COLO668 (cell line): ENCODE measurements at regions not wholly inside any gene's neighbourhood (a gene's known extent, or its start where the extent isn't known, plus 50 kb on each side); places are given as distances from the start of the nearest gene placed in this dataset.
"Not testable (repeated sequence)": the region's sequence is repeated elsewhere in the genome, so short reads cannot be mapped to it uniquely, and the experiment has no call there.

Source experiments
- DNase-seq: peaks from one replicate; lab custom pipeline; 2025; ENCODE audit not compliant: unreplicated experiment; lab: John Stamatoyannopoulos, UW

GRCh38 chr3:26058901-26059321, 269.0 kb downstream of the OXSM start:
- no peak for DNase-seq

GRCh38 chr3:26061947-26062346, 272.1 kb downstream of the OXSM start:
- no peak for DNase-seq

- no peak for DNase-seq
Measured at GRCh38 chr3:26064297-26064696, 274.4 kb downstream of the OXSM start.

- DNase-seq: no peak
Measured at GRCh38 chr3:26068890-26069289, 279.0 kb downstream of the OXSM start.

- no peak for DNase-seq
Measured at GRCh38 chr3:26070854-26071253, 281.0 kb downstream of the OXSM start.

- DNase-seq: no peak
Measured at GRCh38 chr3:26074080-26074479, 284.2 kb downstream of the OXSM start.

GRCh38 chr3:26078539-26078938, 288.6 kb downstream of the OXSM start:
- no peak for DNase-seq

GRCh38 chr3:26081166-26081565, 291.3 kb downstream of the OXSM start:
- no peak for DNase-seq

GRCh38 chr3:26081806-26082205, 291.9 kb downstream of the OXSM start:
- no peak for DNase-seq

GRCh38 chr3:26082911-26083310, 293.0 kb downstream of the OXSM start:
- DNase-seq: no peak

GRCh38 chr3:26084629-26085028, 294.7 kb downstream of the OXSM start:
- DNase-seq: no peak

- DNase-seq: no peak
Measured at GRCh38 chr3:26087751-26088150, 297.9 kb downstream of the OXSM start.

GRCh38 chr3:26089249-26089648, 299.4 kb downstream of the OXSM start:
- DNase-seq: no peak

- DNase-seq: no peak
Measured at GRCh38 chr3:26090589-26090988, 300.7 kb downstream of the OXSM start.

- DNase-seq: no peak
Measured at GRCh38 chr3:26091096-26091495, 301.2 kb downstream of the OXSM start.

- no peak for DNase-seq
Measured at GRCh38 chr3:26091626-26092025, 301.7 kb downstream of the OXSM start.

- DNase-seq: not testable (repeated sequence)
Measured at GRCh38 chr3:26097111-26097510, 307.2 kb downstream of the OXSM start.

GRCh38 chr3:26099692-26100091, 309.8 kb downstream of the OXSM start:
- DNase-seq: no peak

GRCh38 chr3:26100176-26100575, 310.3 kb downstream of the OXSM start:
- no peak for DNase-seq

GRCh38 chr3:26102376-26102775, 312.5 kb downstream of the OXSM start:
- DNase-seq: no peak

GRCh38 chr3:26104851-26105251, 315.0 kb downstream of the OXSM start:
- no peak for DNase-seq

GRCh38 chr3:26105261-26105660, 315.4 kb downstream of the OXSM start:
- no peak for DNase-seq

- DNase-seq: no peak
Measured at GRCh38 chr3:26106228-26106627, 316.3 kb downstream of the OXSM start.
